GM23338 (cell line): ENCODE measurements at regions not wholly inside any gene's neighbourhood (a gene's known extent, or its start where the extent isn't known, plus 50 kb on each side); places are given as distances from the start of the nearest gene placed in this dataset.

Experiments
- ATAC-seq: fragments of 200-7000 bp; cut with Tn5 transposase; 3 replicates; pipeline ENCODE4 v1.9.1; 2020
- DNase-seq: peaks from one replicate; pipeline ENCODE4 v3.0.0-alpha.2; 2015; ENCODE audit warnings: low spot score
- H2AFZ ChIP-seq: fragments of 200-600 bp; sonication (generic); 2 replicates; pipeline ENCODE4 v1.8.0; 2016; ENCODE audit warnings: antibody characterized with exemption, mild to moderate bottlenecking, moderate library complexity
- H3F3A ChIP-seq: fragments of 200-600 bp; sonication (generic); replicated peaks from 2 replicates; pipeline ENCODE4 v1.8.0; 2017; ENCODE audit warnings: antibody characterized with exemption, mixed run types, low read depth
- H3K27ac ChIP-seq: fragments of 200-600 bp; sonication (generic); 2 replicates; pipeline ENCODE4 v1.6.1; 2016; ENCODE audit warnings: low read depth
- H3K27me3 ChIP-seq: fragments of 200-600 bp; sonication (generic); 2 replicates; pipeline ENCODE4 v1.8.0; 2016; ENCODE audit warnings: mild to moderate bottlenecking, mixed run types, moderate library complexity; ENCODE audit not compliant: insufficient read depth
- H3K36me3 ChIP-seq: fragments of 200-600 bp; sonication (generic); 2 replicates; pipeline ENCODE4 v1.8.0; 2016; ENCODE audit warnings: mild to moderate bottlenecking; ENCODE audit not compliant: insufficient read depth
- H3K4me1 ChIP-seq: fragments of 200-600 bp; sonication (generic); 2 replicates; pipeline ENCODE4 v1.8.0; 2016; ENCODE audit warnings: mild to moderate bottlenecking, moderate library complexity; ENCODE audit not compliant: insufficient read depth
- H3K4me2 ChIP-seq: fragments of 200-600 bp; sonication (generic); 2 replicates; pipeline ENCODE4 v1.7.1; 2017; ENCODE audit warnings: mixed run types
- H3K4me3 ChIP-seq: fragments of 200-600 bp; sonication (generic); 2 replicates; pipeline ENCODE4 v1.6.1; 2016; ENCODE audit warnings: mixed run types
- H3K79me2 ChIP-seq: fragments of 200-600 bp; sonication (generic); replicated peaks from 2 replicates; pipeline ENCODE4 v1.8.0; 2017; ENCODE audit warnings: mild to moderate bottlenecking; ENCODE audit not compliant: insufficient read depth
- H3K9me2 ChIP-seq: fragments of 200-600 bp; sonication (generic); 2 replicates; pipeline ENCODE4 v1.8.0; 2017; ENCODE audit not compliant: insufficient read depth
- H4K20me1 ChIP-seq: fragments of 200-600 bp; sonication (generic); replicated peaks from 2 replicates; pipeline ENCODE4 v1.8.0; 2017; ENCODE audit warnings: mild to moderate bottlenecking; ENCODE audit not compliant: insufficient read depth
- H3K27ac Mint-ChIP-seq: 2 replicates; pipeline ENCODE4 v1.8.0; 2020; ENCODE audit warnings: inconsistent platforms, mild to moderate bottlenecking, moderate library complexity, mixed read lengths
- H3K27me3 Mint-ChIP-seq: 3 replicates; pipeline ENCODE4 v1.8.0; 2022; ENCODE audit warnings: low read depth, mild to moderate bottlenecking, moderate library complexity, mixed read lengths, inconsistent platforms; ENCODE audit not compliant: insufficient read depth, poor library complexity
- H3K36me3 Mint-ChIP-seq: 3 replicates; pipeline ENCODE4 v1.8.0; 2021; ENCODE audit warnings: low read depth, mild to moderate bottlenecking, inconsistent platforms, moderate library complexity, mixed read lengths
- H3K4me1 Mint-ChIP-seq: 3 replicates; pipeline ENCODE4 v1.8.0; 2020; ENCODE audit warnings: mild to moderate bottlenecking, inconsistent platforms, mixed read lengths
- H3K4me3 Mint-ChIP-seq: 3 replicates; pipeline ENCODE4 v1.8.0; 2021; ENCODE audit warnings: moderate library complexity, mild to moderate bottlenecking, inconsistent platforms, mixed read lengths
- H3K9me3 Mint-ChIP-seq: 3 replicates; pipeline ENCODE4 v1.8.0; 2020; ENCODE audit warnings: moderate library complexity, mild to moderate bottlenecking, inconsistent platforms, mixed read lengths
- CREB1 ChIP-seq: fragments of 250-450 bp; sonication (Bioruptor Pico); IDR thresholded peaks from 2 replicates; pipeline ENCODE4 v1.5.0; 2020; ENCODE audit warnings: low read depth, mild to moderate bottlenecking, moderate library complexity
- EZH2 ChIP-seq: fragments of 200-600 bp; sonication (generic); IDR thresholded peaks from one replicate; pipeline ENCODE4 v1.8.0; 2017; ENCODE audit warnings: antibody characterized with exemption, mild to moderate bottlenecking, low read depth; ENCODE audit not compliant: unreplicated experiment
- EZH2phosphoT487 ChIP-seq: fragments of 200-600 bp; sonication (generic); IDR thresholded peaks from one replicate; pipeline ENCODE4 v1.8.1; 2018; ENCODE audit warnings: antibody characterized with exemption; ENCODE audit not compliant: unreplicated experiment
- JUNB ChIP-seq: IDR thresholded peaks from one replicate; pipeline ENCODE4 v1.6.1; 2016; ENCODE audit warnings: antibody characterized with exemption; ENCODE audit not compliant: unreplicated experiment
- NANOG ChIP-seq: IDR thresholded peaks from 2 replicates; pipeline ENCODE4 v1.6.1; 2016; ENCODE audit warnings: antibody characterized with exemption, borderline replicate concordance
- POLR2AphosphoS5 ChIP-seq: IDR thresholded peaks from 2 replicates; pipeline ENCODE4 v1.6.1; 2016; ENCODE audit warnings: antibody characterized with exemption, low read depth
- STAT1 ChIP-seq: IDR thresholded peaks from one replicate; pipeline ENCODE4 v1.6.1; 2016; ENCODE audit warnings: antibody characterized with exemption; ENCODE audit not compliant: unreplicated experiment
- ZNF114 ChIP-seq: fragments of 250-450 bp; sonication (Bioruptor Pico); IDR thresholded peaks from 2 replicates; pipeline ENCODE4 v1.5.0; 2020; ENCODE audit warnings: mild to moderate bottlenecking, moderate library complexity
- TF ChIP-seq, protein P1 (sequence below): IDR thresholded peaks from one replicate; pipeline ENCODE4 v1.6.1; 2018; ENCODE audit warnings: antibody characterized with exemption; ENCODE audit not compliant: unreplicated experiment
- TF ChIP-seq, protein P2 (sequence below), 2 experiments: fragments of 200-600 bp in 1 of 2; sonication (generic) in 1 of 2; conservative IDR thresholded peaks; 2 replicates each; pipeline versions ENCODE4 v1.5.1 to v1.6.1; 2016 to 2017; ENCODE audit warnings: antibody characterized with exemption in 2 of 2, low read depth in 2 of 2, mild to moderate bottlenecking in 2 of 2, moderate library complexity in 1 of 2

DNA sequence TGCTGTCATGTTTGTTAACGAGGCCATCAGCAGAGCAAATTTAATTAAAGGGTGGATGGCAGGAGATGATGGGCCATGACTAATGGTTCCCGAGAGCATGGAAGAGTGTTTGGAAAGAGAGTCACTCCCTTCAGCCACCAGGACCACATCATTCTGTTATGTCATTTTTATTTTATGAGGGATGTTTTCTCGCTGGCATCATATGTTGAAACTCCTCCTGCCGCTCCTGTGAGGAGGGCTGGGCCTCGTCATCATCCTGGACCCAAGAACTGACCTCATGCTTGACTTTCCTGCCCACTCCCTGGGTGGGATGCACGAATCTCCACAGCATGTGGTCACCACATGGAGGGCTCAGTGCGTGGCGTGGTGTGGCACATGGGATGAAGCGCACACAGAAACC is 86.4 kb upstream of the FRMD1 start:
- no peak overlapping the region for H3K4me3 ChIP-seq
- H3K27ac ChIP-seq: no peak overlapping the region
- no peak overlapping the region for H3K27ac Mint-ChIP-seq
- no peaks in the 10 kb centered on the region for H3K4me1 ChIP-seq
- H2AFZ ChIP-seq: no peak overlapping the region
- peaks cover 24% of the 10 kb centered on the region for H3K4me1 Mint-ChIP-seq
- no peaks in the 10 kb centered on the region for H3K27me3 ChIP-seq
- DNase-seq (no peak), ATAC-seq (no peak)
- no peaks in the 10 kb centered on the region for H3K36me3 ChIP-seq
- peaks cover 13% of the 10 kb centered on the region for H3K27me3 Mint-ChIP-seq
- H3F3A ChIP-seq: no peaks in the 10 kb centered on the region
- H3K79me2 ChIP-seq: no peaks in the 10 kb centered on the region
- no peak overlapping the region for H3K4me3 Mint-ChIP-seq
- H3K9me2 ChIP-seq: no peaks in the 10 kb centered on the region
- TF ChIP-seq, protein P1, sequence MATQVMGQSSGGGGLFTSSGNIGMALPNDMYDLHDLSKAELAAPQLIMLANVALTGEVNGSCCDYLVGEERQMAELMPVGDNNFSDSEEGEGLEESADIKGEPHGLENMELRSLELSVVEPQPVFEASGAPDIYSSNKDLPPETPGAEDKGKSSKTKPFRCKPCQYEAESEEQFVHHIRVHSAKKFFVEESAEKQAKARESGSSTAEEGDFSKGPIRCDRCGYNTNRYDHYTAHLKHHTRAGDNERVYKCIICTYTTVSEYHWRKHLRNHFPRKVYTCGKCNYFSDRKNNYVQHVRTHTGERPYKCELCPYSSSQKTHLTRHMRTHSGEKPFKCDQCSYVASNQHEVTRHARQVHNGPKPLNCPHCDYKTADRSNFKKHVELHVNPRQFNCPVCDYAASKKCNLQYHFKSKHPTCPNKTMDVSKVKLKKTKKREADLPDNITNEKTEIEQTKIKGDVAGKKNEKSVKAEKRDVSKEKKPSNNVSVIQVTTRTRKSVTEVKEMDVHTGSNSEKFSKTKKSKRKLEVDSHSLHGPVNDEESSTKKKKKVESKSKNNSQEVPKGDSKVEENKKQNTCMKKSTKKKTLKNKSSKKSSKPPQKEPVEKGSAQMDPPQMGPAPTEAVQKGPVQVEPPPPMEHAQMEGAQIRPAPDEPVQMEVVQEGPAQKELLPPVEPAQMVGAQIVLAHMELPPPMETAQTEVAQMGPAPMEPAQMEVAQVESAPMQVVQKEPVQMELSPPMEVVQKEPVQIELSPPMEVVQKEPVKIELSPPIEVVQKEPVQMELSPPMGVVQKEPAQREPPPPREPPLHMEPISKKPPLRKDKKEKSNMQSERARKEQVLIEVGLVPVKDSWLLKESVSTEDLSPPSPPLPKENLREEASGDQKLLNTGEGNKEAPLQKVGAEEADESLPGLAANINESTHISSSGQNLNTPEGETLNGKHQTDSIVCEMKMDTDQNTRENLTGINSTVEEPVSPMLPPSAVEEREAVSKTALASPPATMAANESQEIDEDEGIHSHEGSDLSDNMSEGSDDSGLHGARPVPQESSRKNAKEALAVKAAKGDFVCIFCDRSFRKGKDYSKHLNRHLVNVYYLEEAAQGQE: no peak
- TF ChIP-seq EZH2phosphoT487 (no peak), EZH2 (no peak), POLR2AphosphoS5 (no peak), ZNF114 (CRISPR knock-in tag) (no peak), STAT1 (no peak), JUNB (no peak), NANOG (no peak), CREB1 (CRISPR knock-in tag) (no peak)
- TF ChIP-seq, protein P2, sequence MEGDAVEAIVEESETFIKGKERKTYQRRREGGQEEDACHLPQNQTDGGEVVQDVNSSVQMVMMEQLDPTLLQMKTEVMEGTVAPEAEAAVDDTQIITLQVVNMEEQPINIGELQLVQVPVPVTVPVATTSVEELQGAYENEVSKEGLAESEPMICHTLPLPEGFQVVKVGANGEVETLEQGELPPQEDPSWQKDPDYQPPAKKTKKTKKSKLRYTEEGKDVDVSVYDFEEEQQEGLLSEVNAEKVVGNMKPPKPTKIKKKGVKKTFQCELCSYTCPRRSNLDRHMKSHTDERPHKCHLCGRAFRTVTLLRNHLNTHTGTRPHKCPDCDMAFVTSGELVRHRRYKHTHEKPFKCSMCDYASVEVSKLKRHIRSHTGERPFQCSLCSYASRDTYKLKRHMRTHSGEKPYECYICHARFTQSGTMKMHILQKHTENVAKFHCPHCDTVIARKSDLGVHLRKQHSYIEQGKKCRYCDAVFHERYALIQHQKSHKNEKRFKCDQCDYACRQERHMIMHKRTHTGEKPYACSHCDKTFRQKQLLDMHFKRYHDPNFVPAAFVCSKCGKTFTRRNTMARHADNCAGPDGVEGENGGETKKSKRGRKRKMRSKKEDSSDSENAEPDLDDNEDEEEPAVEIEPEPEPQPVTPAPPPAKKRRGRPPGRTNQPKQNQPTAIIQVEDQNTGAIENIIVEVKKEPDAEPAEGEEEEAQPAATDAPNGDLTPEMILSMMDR (conservative IDR thresholded peaks at IDR 0.05; ENCODE audit: low read depth in 2 of 2): no peak
- peaks cover 28% of the 10 kb centered on the region for H3K36me3 Mint-ChIP-seq
- H4K20me1 ChIP-seq: no peaks in the 10 kb centered on the region
- peaks cover 14% of the 10 kb centered on the region for H3K9me3 Mint-ChIP-seq
- no peak overlapping the region for H3K4me2 ChIP-seq

DNA sequence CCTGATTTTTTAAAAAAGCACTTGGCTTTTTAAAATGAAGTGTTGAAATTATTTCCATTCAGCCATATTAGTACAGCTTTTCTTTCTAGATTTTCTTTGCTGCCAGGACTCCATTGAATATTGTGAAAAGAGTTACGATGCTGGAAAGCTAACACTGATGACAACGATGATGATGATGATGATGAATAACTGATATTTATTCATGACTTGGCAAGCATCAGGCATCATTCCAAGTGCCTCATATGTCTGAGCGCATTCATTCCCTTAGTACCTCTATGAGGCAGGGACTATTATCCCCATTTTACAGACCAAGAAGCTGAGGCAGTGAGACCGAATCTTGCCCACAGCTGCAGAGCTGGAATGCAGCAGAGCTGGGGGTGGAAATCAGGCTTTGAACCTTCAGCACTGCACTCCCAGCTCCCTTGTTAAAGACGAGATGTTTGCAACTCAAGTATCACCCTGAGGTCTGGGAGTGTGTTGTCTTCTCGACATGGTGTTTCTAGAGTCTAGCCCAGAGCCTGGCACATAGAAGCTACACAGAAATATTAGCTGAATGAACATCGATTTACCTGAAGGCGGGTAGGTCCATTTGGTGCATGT is 85.5 kb upstream of the FRMD1 start:
- DNase-seq: no peak
- TF ChIP-seq CREB1 (CRISPR knock-in tag): no peak
- no peak for TF ChIP-seq POLR2AphosphoS5
- TF ChIP-seq NANOG: no peak
- TF ChIP-seq, protein P2 (conservative IDR thresholded peaks at IDR 0.05; ENCODE audit: low read depth in 2 of 2): no peak
- TF ChIP-seq JUNB: no peak
- no peak for TF ChIP-seq EZH2phosphoT487

More for the DNA sequence above, 85.5 kb upstream of the FRMD1 start:
- Mint-ChIP-seq H3K4me1 (peaks cover 24% of the 10 kb centered on the region), H3K36me3 (peaks cover 21% of the 10 kb centered on the region), H3K4me3 (no peak overlapping the region), H3K9me3 (peaks cover 14% of the 10 kb centered on the region), H3K27ac (no peak overlapping the region), H3K27me3 (peaks cover 11% of the 10 kb centered on the region)
- no peaks in the 10 kb centered on the region for H3K27me3 ChIP-seq
- no peaks in the 10 kb centered on the region for H3K9me2 ChIP-seq
- H3K79me2 ChIP-seq: no peaks in the 10 kb centered on the region
- no peaks in the 10 kb centered on the region for H3F3A ChIP-seq
- H3K4me3 ChIP-seq: no peak overlapping the region
- no peaks in the 10 kb centered on the region for H4K20me1 ChIP-seq
- H3K27ac ChIP-seq: no peak overlapping the region
- H3K4me1 ChIP-seq: no peaks in the 10 kb centered on the region
- no peak overlapping the region for H3K4me2 ChIP-seq
- ATAC-seq: no peak
- H2AFZ ChIP-seq: no peak overlapping the region
- H3K36me3 ChIP-seq: no peaks in the 10 kb centered on the region
